Osteoblast (primary cell): ENCODE measurements at regions not wholly inside any gene's neighbourhood (a gene's known extent, or its start where the extent isn't known, plus 50 kb on each side); places are given as distances from the start of the nearest gene placed in this dataset.
A peak's percentile ranks its signal among the peaks of the same experiment; 100 is the strongest.

Experiments
- DNase-seq: peaks from one replicate; pipeline ENCODE4 v3.0.0; 2011; ENCODE audit warnings: low spot score, mixed read lengths; ENCODE audit not compliant: insufficient read length; ENCODE audit errors: missing footprints
- H2AFZ ChIP-seq: 2 replicates; pipeline ENCODE4 v1.6.0; 2011; ENCODE audit warnings: mild to moderate bottlenecking, low read length
- H3K27ac ChIP-seq: 2 replicates; pipeline ENCODE4 v1.5.1; 2011; ENCODE audit warnings: mild to moderate bottlenecking, low read depth, low read length, moderate library complexity
- H3K27me3 ChIP-seq: 2 replicates; pipeline ENCODE4 v1.6.0; 2012; ENCODE audit warnings: mild to moderate bottlenecking, control low read depth, inconsistent platforms, low read length, moderate library complexity; ENCODE audit not compliant: insufficient read depth
- H3K36me3 ChIP-seq: 2 replicates; pipeline ENCODE4 v1.5.1; 2011; ENCODE audit warnings: mild to moderate bottlenecking, low read length, control low read depth, moderate library complexity; ENCODE audit not compliant: insufficient read depth
- H3K4me1 ChIP-seq: 2 replicates; pipeline ENCODE4 v1.5.1; 2011; ENCODE audit warnings: mild to moderate bottlenecking, low read length, control low read depth, moderate library complexity; ENCODE audit not compliant: insufficient read depth
- H3K4me2 ChIP-seq: 2 replicates; pipeline ENCODE4 v1.6.0; 2011; ENCODE audit warnings: mild to moderate bottlenecking, low read length; ENCODE audit not compliant: insufficient read depth
- H3K4me3 ChIP-seq: fragments of 200-600 bp; sonication (generic); 3 replicates; pipeline ENCODE4 v1.5.1; 2012; ENCODE audit warnings: mild to moderate bottlenecking, low read length, inconsistent platforms; ENCODE audit not compliant: insufficient read depth
- H3K79me2 ChIP-seq: 2 replicates; pipeline ENCODE4 v1.6.0; 2012; ENCODE audit warnings: mild to moderate bottlenecking, low read length, control low read depth, inconsistent platforms; ENCODE audit not compliant: insufficient read depth
- H3K9me3 ChIP-seq: 2 replicates; pipeline ENCODE4 v1.5.1; 2011; ENCODE audit warnings: low read depth, low read length, control low read depth
- H4K20me1 ChIP-seq: 2 replicates; pipeline ENCODE4 v1.6.0; 2012; ENCODE audit warnings: mild to moderate bottlenecking, low read length, control low read depth; ENCODE audit not compliant: insufficient read depth
- CTCF ChIP-seq: IDR thresholded peaks from 2 replicates; pipeline ENCODE4 v1.5.1; 2011; ENCODE audit warnings: mild to moderate bottlenecking, low read depth, low read length, moderate library complexity; ENCODE audit errors: extremely low read depth

- no peak for TF ChIP-seq CTCF
- no peak overlapping the region for H3K27ac ChIP-seq
- H3K4me3 ChIP-seq, result no peak overlapping the region
- H4K20me1 ChIP-seq, result no peaks in the 10 kb centered on the region
- no peak overlapping the region for H2AFZ ChIP-seq
- peaks cover 3% of the 10 kb centered on the region for H3K27me3 ChIP-seq
- no peak overlapping the region for H3K4me2 ChIP-seq
- no peak for DNase-seq
- H3K4me1 ChIP-seq, result peaks cover 6% of the 10 kb centered on the region
- H3K9me3 ChIP-seq, result peaks cover 5% of the 10 kb centered on the region
- no peaks in the 10 kb centered on the region for H3K36me3 ChIP-seq
- no peaks in the 10 kb centered on the region for H3K79me2 ChIP-seq
Observed at GRCh38 chrX:39944416-39944815, 153.3 kb downstream of the BCOR start.

- no peaks in the 10 kb centered on the region for H4K20me1 ChIP-seq
- no peak overlapping the region for H3K4me3 ChIP-seq
- no peak for DNase-seq
- no peaks in the 10 kb centered on the region for H3K79me2 ChIP-seq
- no peak overlapping the region for H2AFZ ChIP-seq
- peaks cover 6% of the 10 kb centered on the region for H3K4me1 ChIP-seq
- no peak overlapping the region for H3K4me2 ChIP-seq
- H3K27ac ChIP-seq, result no peak overlapping the region
- H3K27me3 ChIP-seq, result peaks cover 3% of the 10 kb centered on the region
- no peak for TF ChIP-seq CTCF
- H3K9me3 ChIP-seq, result peaks cover 5% of the 10 kb centered on the region
- no peaks in the 10 kb centered on the region for H3K36me3 ChIP-seq
Observed at GRCh38 chrX:39945709-39946108, 152.0 kb downstream of the BCOR start.

GRCh38 chrX:39946822-39947221, 150.9 kb downstream of the BCOR start:
- Histone ChIP-seq H3K79me2 (no peaks in the 10 kb centered on the region), H2AFZ (no peak overlapping the region), H3K9me3 (peaks cover 5% of the 10 kb centered on the region), H3K27me3 (peaks cover 3% of the 10 kb centered on the region), H3K27ac (peak overlapping the region; percentile 51), H3K4me2 (peak overlapping the region; percentile 13), H3K36me3 (no peaks in the 10 kb centered on the region), H3K4me3 (no peak overlapping the region), H4K20me1 (no peaks in the 10 kb centered on the region), H3K4me1 (peaks cover 6% of the 10 kb centered on the region)
- TF ChIP-seq CTCF, result no peak
- peak; percentile 92 for DNase-seq

GRCh38 chrX:39948582-39948981, 149.2 kb downstream of the BCOR start:
- no peak overlapping the region for H3K4me3 ChIP-seq
- H2AFZ ChIP-seq, result no peak overlapping the region
- H3K79me2 ChIP-seq, result no peaks in the 10 kb centered on the region
- peaks cover 1% of the 10 kb centered on the region for H3K9me3 ChIP-seq
- DNase-seq, result no peak
- no peak for TF ChIP-seq CTCF
- H3K4me1 ChIP-seq, result peaks cover 8% of the 10 kb centered on the region
- H3K27ac ChIP-seq, result no peak overlapping the region
- H3K36me3 ChIP-seq, result no peaks in the 10 kb centered on the region
- H3K4me2 ChIP-seq, result no peak overlapping the region
- no peaks in the 10 kb centered on the region for H4K20me1 ChIP-seq
- peaks cover 3% of the 10 kb centered on the region for H3K27me3 ChIP-seq
